SJCRH30 (cell line): ENCODE measurements at regions not wholly inside any gene's neighbourhood (a gene's known extent, or its start where the extent isn't known, plus 50 kb on each side); places are given as distances from the start of the nearest gene placed in this dataset.

ENCODE experiments used
- DNase-seq, 2 experiments: peaks; one replicate each; pipeline ENCODE4 v3.0.0-alpha.2; 2015 to 2020
- H3K27ac ChIP-seq: fragments of 250-450 bp; sonication (Bioruptor Pico); 2 replicates; pipeline ENCODE4 v1.5.1; 2020; ENCODE audit warnings: mild to moderate bottlenecking, moderate library complexity
- H3K27me3 ChIP-seq: fragments of 250-450 bp; sonication (Bioruptor Pico); 2 replicates; pipeline ENCODE4 v1.5.1; 2020; ENCODE audit warnings: mild to moderate bottlenecking, moderate library complexity
- H3K36me3 ChIP-seq: fragments of 250-450 bp; sonication (Bioruptor Pico); 2 replicates; pipeline ENCODE4 v1.5.1; 2020; ENCODE audit warnings: mild to moderate bottlenecking, moderate library complexity
- H3K4me1 ChIP-seq: fragments of 250-450 bp; sonication (Bioruptor Pico); 2 replicates; pipeline ENCODE4 v1.5.1; 2020; ENCODE audit warnings: mild to moderate bottlenecking, moderate library complexity
- H3K4me3 ChIP-seq: fragments of 250-450 bp; sonication (Bioruptor Pico); 2 replicates; pipeline ENCODE4 v1.5.1; 2020; ENCODE audit warnings: mild to moderate bottlenecking, moderate library complexity
- H3K9me3 ChIP-seq: fragments of 250-450 bp; sonication (Bioruptor Pico); replicated peaks from 2 replicates; pipeline ENCODE4 v1.5.1; 2020; ENCODE audit warnings: mild to moderate bottlenecking, moderate library complexity

DNA sequence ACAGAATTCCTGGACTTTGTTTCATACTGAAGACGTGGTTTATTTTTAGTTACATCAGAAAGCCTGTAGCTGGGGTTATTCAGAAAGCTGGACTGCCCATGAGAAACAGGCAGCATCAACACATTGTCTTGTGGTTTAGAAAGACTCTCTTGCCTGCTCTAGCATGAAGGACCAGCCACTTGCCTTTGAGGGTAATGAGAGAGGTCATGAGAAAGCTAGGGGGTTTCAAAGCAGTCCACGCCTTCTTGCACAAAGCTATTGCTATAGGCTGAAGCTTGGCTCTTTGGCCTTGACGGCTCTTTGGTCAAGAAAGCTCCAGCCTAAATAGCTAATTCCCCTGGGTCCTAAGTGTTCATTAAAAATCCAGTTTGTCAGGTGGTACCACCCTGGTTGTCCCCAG is 208.1 kb downstream of the PRDM2 start:
- peaks cover 4% of the 10 kb centered on the region; the same call in 1 of the 2 replicates for H3K9me3 ChIP-seq
- H3K27ac ChIP-seq = no peak overlapping the region
- H3K36me3 ChIP-seq = no peaks in the 10 kb centered on the region
- 0 out of 2 replicates have a peak, but pooled peaks cover 5% of the 10 kb centered on the region for H3K27me3 ChIP-seq
- H3K4me3 ChIP-seq = no peak overlapping the region
- DNase-seq = no peak
- H3K4me1 ChIP-seq = no peaks in the 10 kb centered on the region

DNA sequence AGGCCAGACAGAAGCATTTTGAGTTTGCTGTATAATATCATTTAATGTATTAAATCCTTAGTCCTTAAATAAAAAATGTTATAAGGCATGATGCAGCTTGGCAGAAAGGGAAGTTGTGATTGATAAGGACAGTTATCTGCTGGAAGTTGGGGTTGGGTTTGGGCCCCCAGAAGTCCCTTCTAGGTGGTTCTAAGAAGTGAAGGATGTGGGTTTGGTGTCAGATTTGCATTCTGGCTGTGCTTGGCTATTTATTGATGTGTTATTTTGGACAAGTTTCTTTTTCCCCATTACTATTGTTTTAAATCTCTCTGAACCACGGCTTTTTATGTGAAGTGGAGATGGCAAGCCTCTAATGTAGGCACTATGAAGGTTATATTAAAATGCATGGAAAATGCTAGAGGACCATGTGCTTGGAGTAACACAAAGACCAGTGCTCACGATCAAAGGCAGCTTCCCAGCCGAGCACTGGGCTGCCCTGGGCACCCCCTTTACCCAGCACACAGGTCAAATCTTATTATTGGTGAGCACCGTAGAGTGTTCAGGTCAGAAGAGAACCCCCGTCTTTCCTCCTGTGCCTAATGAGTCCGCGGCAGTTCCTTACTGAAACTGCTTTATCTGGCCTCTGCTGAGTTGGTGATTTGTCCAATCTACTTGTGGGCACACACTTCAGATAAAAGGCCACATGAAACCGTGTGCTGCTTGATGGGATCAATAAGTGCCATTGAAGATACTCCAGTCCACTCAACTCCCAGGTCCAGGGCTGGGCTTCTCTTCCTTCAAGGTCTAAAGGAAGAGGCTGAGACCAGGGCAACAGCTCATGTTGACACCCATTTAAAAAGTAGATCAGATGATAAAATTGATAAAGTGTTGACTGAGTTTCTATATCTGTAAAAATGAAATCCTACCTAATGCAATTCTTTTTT is 212.0 kb downstream of the PRDM2 start:
- H3K36me3 ChIP-seq = no peaks in the 10 kb centered on the region
- no peaks in the 10 kb centered on the region for H3K9me3 ChIP-seq
- no peaks in the 10 kb centered on the region for H3K27me3 ChIP-seq
- no peak for DNase-seq
- no peak overlapping the region for H3K4me3 ChIP-seq
- H3K4me1 ChIP-seq = no peaks in the 10 kb centered on the region
- H3K27ac ChIP-seq = no peak overlapping the region

DNA sequence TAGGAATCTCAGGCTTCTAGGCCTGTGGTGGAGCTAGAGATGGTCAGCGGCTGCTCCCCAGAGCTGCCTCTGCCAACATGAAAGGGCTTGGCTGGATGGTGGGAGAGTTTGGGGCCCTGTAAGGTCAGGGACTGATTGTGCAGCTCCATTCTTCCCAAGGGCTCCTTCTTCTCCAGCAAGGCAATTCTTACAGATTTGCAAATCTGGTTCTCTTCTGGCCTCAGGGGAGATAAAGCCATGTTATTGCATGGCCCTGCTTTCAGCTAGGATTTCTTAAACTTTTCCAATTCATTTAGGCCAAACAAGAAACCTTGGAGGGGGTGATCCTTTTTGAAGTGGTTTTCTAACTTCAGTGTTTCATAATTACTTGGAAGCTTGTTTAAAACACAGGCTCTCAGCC is 213.4 kb downstream of the PRDM2 start:
- no peaks in the 10 kb centered on the region for H3K36me3 ChIP-seq
- H3K4me3 ChIP-seq = no peak overlapping the region
- H3K9me3 ChIP-seq = no peaks in the 10 kb centered on the region
- no peaks in the 10 kb centered on the region for H3K4me1 ChIP-seq
- H3K27me3 ChIP-seq = no peaks in the 10 kb centered on the region
- no peak for DNase-seq
- H3K27ac ChIP-seq = no peak overlapping the region

DNA sequence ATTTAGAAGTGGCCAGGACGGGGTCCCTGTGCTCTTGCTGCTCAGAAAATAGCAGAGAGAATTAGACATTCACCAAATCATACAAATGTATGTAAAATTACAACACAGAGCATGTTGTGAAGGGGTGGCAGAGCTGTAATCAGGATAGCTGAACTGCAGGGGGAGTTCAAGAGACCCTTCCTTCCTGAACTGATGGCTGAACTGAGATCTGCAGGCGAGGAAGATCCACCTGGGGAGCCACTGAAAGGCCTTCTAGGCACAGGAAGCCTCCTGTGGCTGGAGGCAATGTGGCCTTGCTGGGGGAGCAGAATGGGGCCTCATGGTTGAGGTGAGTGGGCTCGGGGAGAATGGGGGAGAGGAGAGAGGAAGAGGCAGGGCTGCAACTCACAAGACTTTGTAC is 216.5 kb downstream of the PRDM2 start:
- Histone ChIP-seq H3K27ac (no peak overlapping the region), H3K9me3 (0 out of 2 replicates have a peak, but pooled peaks cover 3% of the 10 kb centered on the region)
- DNase-seq = no peak

DNA sequence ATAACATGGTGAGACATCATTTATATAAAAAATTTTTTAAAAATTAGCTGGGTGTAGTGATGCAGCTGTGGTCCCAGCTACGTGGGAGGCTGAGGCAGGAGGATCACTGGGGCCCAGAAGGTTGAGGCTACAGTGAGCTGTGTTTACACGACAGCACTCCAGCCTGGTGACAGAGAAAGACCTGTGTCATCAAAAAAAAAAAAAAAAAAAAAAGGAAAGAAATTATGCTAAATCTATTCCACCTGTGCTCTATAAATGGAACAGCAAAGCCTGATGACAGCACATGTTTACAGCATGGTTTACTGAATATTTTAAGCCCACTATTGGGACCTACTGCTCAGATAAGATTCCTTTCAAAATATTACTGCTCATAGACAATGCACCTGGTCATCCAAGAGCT is 217.6 kb downstream of the PRDM2 start:
- DNase-seq = no peak

More for the DNA sequence above, 216.5 kb downstream of the PRDM2 start:
- no peaks in the 10 kb centered on the region for H3K4me1 ChIP-seq
- no peaks in the 10 kb centered on the region for H3K36me3 ChIP-seq
- H3K27me3 ChIP-seq = no peaks in the 10 kb centered on the region
- H3K4me3 ChIP-seq = no peak overlapping the region

DNA sequence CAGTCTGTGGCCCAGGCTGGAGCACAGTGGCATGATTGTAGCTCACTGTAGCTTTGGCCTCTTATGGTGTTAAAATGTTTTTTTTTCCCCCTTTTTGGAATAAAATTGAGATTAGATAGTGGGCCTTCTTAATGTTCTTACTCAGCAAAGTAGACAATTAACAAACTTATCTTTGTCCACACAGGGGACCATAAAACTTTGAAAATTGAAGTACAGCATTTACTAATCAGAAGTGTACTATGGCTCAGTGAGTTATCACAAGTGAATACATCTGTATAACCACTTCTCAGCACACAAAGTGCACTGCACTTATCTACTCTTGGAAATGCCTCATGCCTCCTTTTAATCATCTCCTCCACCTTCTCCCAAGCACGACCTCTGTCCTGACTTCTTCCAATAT is 218.9 kb downstream of the PRDM2 start:
- no peak overlapping the region for H3K4me3 ChIP-seq
- H3K4me1 ChIP-seq = no peaks in the 10 kb centered on the region
- H3K27ac ChIP-seq = no peak overlapping the region
- DNase-seq = no peak
- no peaks in the 10 kb centered on the region for H3K27me3 ChIP-seq
- no peaks in the 10 kb centered on the region for H3K36me3 ChIP-seq
- 0 out of 2 replicates have a peak, but pooled peaks cover 3% of the 10 kb centered on the region for H3K9me3 ChIP-seq

More for the DNA sequence above, 217.6 kb downstream of the PRDM2 start:
- H3K4me3 ChIP-seq = no peak overlapping the region
- H3K27me3 ChIP-seq = no peaks in the 10 kb centered on the region
- no peaks in the 10 kb centered on the region for H3K4me1 ChIP-seq
- 0 out of 2 replicates have a peak, but pooled peaks cover 3% of the 10 kb centered on the region for H3K9me3 ChIP-seq
- no peak overlapping the region for H3K27ac ChIP-seq
- no peaks in the 10 kb centered on the region for H3K36me3 ChIP-seq

DNA sequence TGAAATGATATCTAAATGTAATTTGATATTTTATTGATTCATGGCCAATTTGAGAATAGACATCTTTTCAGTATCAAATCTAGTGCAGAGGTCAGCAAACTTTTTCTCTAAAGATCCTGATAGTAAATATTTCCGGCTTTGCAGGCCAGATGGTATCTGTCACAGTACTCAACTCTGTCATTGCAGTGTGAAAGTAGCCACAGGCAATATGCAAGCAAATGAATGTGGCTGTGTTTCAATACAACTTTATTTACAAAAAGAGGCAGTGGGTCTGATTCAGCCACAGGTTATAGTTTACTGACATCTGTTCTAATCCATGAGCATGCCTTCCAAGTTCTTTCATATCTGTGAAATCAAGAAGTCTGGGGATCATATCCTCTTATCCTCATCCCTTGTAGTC is 221.2 kb downstream of the PRDM2 start:
- Histone ChIP-seq H3K9me3 (0 out of 2 replicates have a peak, but pooled peaks cover 3% of the 10 kb centered on the region), H3K27ac (no peak overlapping the region), H3K4me3 (no peak overlapping the region), H3K36me3 (no peaks in the 10 kb centered on the region), H3K27me3 (no peaks in the 10 kb centered on the region; the same call in 1 of the 2 replicates), H3K4me1 (no peaks in the 10 kb centered on the region)
- DNase-seq = no peak

DNA sequence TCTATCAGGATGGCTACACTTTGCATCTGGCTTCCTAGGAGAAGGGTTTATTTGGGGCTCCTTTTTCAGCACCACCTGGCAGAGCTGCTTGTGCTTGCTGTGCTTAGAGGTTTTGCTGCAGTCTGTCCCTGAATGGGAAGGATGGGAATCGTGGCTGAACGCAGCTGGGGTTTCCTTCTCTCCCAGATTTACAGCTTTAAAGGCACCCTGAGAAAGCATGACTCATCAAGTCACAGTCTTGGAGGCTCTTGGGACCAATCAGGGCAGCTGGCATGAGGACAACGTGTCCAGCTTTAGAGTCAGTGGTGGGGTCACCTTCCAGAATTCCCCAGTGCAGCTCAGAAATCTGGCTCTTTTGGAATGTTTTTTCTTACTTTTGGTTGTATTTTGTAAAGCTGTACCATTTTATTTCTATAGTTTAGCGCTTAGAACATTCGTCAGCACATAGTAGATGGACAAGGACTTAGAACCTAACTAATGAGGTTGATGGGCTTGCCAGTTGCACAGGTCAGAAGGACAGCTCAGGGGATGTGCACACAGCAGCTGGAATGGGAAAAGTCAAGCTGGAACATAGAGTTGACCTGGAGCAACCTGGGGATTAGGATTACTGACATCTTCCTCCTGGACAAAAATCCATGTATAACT is 222.6 kb downstream of the PRDM2 start:
- Histone ChIP-seq H3K36me3 (no peaks in the 10 kb centered on the region), H3K4me1 (no peaks in the 10 kb centered on the region), H3K4me3 (no peak overlapping the region), H3K27ac (no peak overlapping the region), H3K9me3 (0 out of 2 replicates have a peak, but pooled peaks cover 3% of the 10 kb centered on the region), H3K27me3 (no peaks in the 10 kb centered on the region; the same call in 1 of the 2 replicates)
- DNase-seq = no peak

DNA sequence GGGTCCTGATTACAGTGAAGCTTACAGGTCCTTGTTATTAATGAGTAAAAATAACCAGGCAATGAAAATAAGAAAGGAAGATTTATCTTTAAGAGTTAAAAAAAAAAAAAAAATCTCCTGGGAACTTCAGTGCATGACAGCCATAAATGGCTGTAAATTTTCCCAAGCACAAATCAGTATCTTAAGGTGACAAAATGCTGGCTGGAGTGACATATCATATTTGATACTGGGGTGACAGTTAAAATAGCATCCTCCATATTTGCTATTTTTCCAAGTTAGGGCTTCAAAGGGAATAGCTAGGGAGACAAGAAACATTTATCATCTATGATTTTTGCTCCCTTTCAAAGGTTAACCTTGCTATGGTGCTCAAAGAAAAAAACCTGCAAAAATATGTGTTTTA is 226.6 kb downstream of the PRDM2 start:
- Histone ChIP-seq H3K27ac (no peak overlapping the region), H3K27me3 (no peaks in the 10 kb centered on the region; the same call in 1 of the 2 replicates), H3K4me1 (no peaks in the 10 kb centered on the region), H3K9me3 (no peaks in the 10 kb centered on the region), H3K36me3 (no peaks in the 10 kb centered on the region), H3K4me3 (no peak overlapping the region)
- DNase-seq = no peak

DNA sequence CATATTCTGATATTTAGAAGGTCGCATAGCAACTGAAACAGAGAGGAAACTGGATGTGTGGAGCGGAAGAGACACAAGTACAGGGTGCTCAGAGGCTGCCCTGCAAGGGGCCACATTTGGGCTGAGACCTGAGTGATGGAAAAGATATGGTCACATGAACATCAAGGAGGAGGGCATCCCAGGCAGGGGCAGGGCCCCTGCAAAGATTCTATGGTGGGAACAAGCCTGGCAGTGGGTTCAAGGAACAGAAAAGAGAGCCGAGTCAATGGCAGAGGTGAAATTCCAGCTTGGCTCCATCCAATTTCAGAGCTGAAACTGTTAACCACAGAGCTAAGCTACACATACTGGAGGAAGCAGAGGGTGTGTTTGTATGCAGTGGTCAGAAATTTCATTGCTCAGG is 227.7 kb downstream of the PRDM2 start:
- Histone ChIP-seq H3K9me3 (no peaks in the 10 kb centered on the region), H3K27ac (no peak overlapping the region), H3K4me3 (no peak overlapping the region), H3K4me1 (no peaks in the 10 kb centered on the region), H3K36me3 (no peaks in the 10 kb centered on the region), H3K27me3 (no peaks in the 10 kb centered on the region; the same call in 1 of the 2 replicates)
- no peak for DNase-seq

DNA sequence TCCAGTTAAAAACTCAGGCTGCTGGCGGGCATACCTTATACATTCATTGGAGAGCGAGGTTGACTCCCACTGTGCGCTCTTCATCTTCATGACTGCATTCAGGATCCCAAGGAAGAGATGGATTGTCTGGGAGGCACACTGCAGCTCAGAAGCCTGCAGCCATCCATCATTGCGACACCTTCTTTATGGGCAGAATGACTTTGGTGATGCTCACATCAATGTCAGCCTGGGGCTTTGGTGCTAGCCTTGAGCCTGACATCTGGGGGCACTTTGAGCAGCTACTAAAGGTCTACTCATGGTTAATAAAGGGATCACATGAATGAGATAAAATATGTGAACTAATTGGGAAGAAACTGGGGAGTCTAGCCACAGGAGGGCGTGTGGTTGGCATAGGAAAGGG is 229.3 kb downstream of the PRDM2 start:
- H3K9me3 ChIP-seq = no peaks in the 10 kb centered on the region
- H3K4me3 ChIP-seq = no peak overlapping the region
- H3K36me3 ChIP-seq = no peaks in the 10 kb centered on the region
- DNase-seq = no peak
- H3K27me3 ChIP-seq = no peaks in the 10 kb centered on the region; the same call in 1 of the 2 replicates
- no peaks in the 10 kb centered on the region for H3K4me1 ChIP-seq
- H3K27ac ChIP-seq = no peak overlapping the region

DNA sequence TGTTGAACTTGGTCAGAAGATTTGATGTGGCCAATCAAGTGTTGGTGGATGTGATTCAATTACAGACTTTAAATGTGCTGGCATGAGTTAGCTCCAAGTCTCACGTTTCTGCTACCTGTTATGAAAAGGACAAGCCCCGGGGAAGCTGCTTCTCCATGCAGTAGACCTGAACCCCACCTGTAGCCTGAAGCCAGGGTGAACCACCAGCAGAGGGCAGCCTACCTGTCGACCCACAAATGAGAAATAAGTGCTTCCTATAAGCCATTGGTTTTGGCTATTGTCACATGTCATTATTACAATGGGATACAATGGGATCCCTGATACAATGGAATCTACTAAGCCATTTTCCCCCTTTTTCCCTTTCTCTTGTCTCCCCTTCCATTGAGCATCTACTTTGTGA is 230.2 kb downstream of the PRDM2 start:
- peak in 1 of 2 experiments; percentile 5 for DNase-seq
- no peaks in the 10 kb centered on the region for H3K4me1 ChIP-seq
- no peaks in the 10 kb centered on the region for H3K36me3 ChIP-seq
- no peak overlapping the region for H3K27ac ChIP-seq
- H3K4me3 ChIP-seq = no peak overlapping the region
- H3K9me3 ChIP-seq = no peaks in the 10 kb centered on the region
- no peaks in the 10 kb centered on the region; the same call in 1 of the 2 replicates for H3K27me3 ChIP-seq

DNA sequence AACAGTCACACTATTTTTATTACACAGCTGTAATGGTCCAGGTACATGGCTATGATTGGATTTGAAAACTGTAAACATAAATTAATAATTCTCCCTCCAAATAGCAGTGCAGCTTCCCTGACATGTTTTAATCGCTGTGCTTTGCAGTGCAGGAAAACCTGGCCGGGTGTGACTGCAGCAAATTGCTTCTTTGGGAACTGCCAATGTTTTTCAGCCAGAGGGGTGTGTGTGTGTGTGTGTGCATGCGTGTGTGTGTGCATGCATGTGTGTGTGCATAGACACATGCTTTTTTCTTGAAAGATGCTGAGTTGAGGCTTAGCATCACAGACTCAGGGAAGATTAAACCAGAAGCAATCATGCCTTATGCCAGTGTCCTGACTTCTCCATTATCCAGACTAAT is 231.2 kb downstream of the PRDM2 start:
- no peak overlapping the region for H3K27ac ChIP-seq
- no peak for DNase-seq
- no peaks in the 10 kb centered on the region for H3K9me3 ChIP-seq
- H3K4me1 ChIP-seq = no peaks in the 10 kb centered on the region
- H3K4me3 ChIP-seq = no peak overlapping the region
- no peaks in the 10 kb centered on the region for H3K27me3 ChIP-seq
- H3K36me3 ChIP-seq = no peaks in the 10 kb centered on the region

DNA sequence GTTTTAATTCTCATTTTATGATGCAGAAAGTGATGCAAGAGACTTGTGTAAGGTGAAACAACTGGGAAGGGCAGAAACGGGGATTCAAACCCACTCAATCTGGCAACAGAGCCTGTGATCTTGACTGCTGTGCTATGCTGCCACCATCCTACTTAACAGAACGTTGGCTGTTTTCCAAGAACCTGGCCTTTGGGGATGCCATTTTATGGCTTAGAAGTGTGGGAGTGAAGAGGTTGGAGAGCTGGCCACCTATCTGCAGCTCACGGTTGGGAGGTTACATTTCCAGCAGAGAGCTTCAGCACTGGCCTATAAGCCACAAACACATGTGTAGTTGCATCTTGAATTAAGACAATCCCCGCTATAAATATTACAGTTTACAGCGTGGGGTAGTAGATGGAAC is 235.3 kb downstream of the PRDM2 start:
- H3K36me3 ChIP-seq = no peaks in the 10 kb centered on the region
- H3K4me3 ChIP-seq = no peak overlapping the region
- no peaks in the 10 kb centered on the region for H3K4me1 ChIP-seq
- H3K27ac ChIP-seq = no peak overlapping the region
- no peaks in the 10 kb centered on the region for H3K9me3 ChIP-seq
- peak in 1 of 2 experiments; percentile 7 for DNase-seq
- no peaks in the 10 kb centered on the region; the same call in 1 of the 2 replicates for H3K27me3 ChIP-seq

DNA sequence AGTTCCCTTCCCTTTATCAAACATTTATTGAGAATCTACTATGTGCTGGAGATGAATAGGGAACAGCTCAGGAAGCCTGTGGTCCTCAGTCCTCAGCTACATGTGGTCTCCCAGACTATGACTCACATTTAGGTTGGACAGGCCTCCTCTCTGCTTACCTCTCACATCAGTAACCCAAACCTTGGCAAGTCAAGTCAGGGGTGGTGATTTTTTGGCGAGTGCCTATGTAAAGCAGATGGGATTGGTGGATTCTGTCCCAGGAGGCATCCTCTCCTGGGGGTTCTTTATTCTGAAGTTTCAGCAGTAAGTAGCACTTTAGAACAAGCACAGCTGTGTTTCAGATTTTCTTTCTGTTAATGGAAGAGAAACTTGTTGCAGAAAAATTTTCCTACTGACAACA is 241.3 kb downstream of the PRDM2 start:
- Histone ChIP-seq H3K9me3 (no peaks in the 10 kb centered on the region), H3K27me3 (peaks cover 6% of the 10 kb centered on the region; the same call in 1 of the 2 replicates), H3K4me1 (no peaks in the 10 kb centered on the region), H3K27ac (no peak overlapping the region), H3K4me3 (no peak overlapping the region), H3K36me3 (no peaks in the 10 kb centered on the region)
- DNase-seq = no peak
